GM18907 (cell line): ENCODE measurements at regions not wholly inside any gene's neighbourhood (a gene's known extent, or its start where the extent isn't known, plus 50 kb on each side); places are given as distances from the start of the nearest gene placed in this dataset.

ENCODE experiments used
- ATAC-seq: cut with Tn5 transposase; IDR thresholded peaks from one replicate; pipeline ENCODE4 v1.9.1; 2021; ENCODE audit warnings: mild to moderate bottlenecking, moderate library complexity; ENCODE audit not compliant: unreplicated experiment

- no peak for ATAC-seq
Measured at GRCh38 chr7:50209461-50210135, 94.9 kb upstream of the IKZF1 start.

- ATAC-seq: no peak
Measured at GRCh38 chr7:50208378-50208982, 96.0 kb upstream of the IKZF1 start.

- ATAC-seq: no peak
Measured at GRCh38 chr7:50207686-50208255, 96.7 kb upstream of the IKZF1 start.

GRCh38 chr7:50207251-50207564 lies 97.3 kb upstream of the IKZF1 start:
- no peak for ATAC-seq

GRCh38 chr7:50206453-50207250 lies 97.9 kb upstream of the IKZF1 start:
- no peak for ATAC-seq

GRCh38 chr7:50205011-50205410 lies 99.5 kb upstream of the IKZF1 start:
- ATAC-seq: peak; percentile 7

- ATAC-seq: no peak
Measured at GRCh38 chr7:50204581-50204980, 99.9 kb upstream of the IKZF1 start.

GRCh38 chr7:50203521-50203920 lies 101.0 kb upstream of the IKZF1 start:
- no peak for ATAC-seq

GRCh38 chr7:50202052-50202555 lies 102.4 kb upstream of the IKZF1 start:
- ATAC-seq: no peak

GRCh38 chr7:50199824-50200223 lies 104.7 kb upstream of the IKZF1 start:
- ATAC-seq: no peak

- peak; percentile 96 for ATAC-seq
Measured at GRCh38 chr7:50197549-50197948, 104.5 kb upstream of the ZPBP start.

- ATAC-seq: no peak
Measured at GRCh38 chr7:50196719-50197118, 103.7 kb upstream of the ZPBP start.

GRCh38 chr7:50190776-50191175 lies 97.7 kb upstream of the ZPBP start:
- ATAC-seq: no peak

GRCh38 chr7:50189371-50189770 lies 96.3 kb upstream of the ZPBP start:
- ATAC-seq: no peak

- no peak for ATAC-seq
Measured at GRCh38 chr7:50185951-50186682, 93.1 kb upstream of the ZPBP start.

GRCh38 chr7:50185208-50185607 lies 92.2 kb upstream of the ZPBP start:
- no peak for ATAC-seq

GRCh38 chr7:50184271-50184990 lies 91.4 kb upstream of the ZPBP start:
- no peak for ATAC-seq

GRCh38 chr7:50182759-50183158 lies 89.7 kb upstream of the ZPBP start:
- ATAC-seq: no peak

GRCh38 chr7:50181081-50181480 lies 88.0 kb upstream of the ZPBP start:
- ATAC-seq: no peak

- ATAC-seq: no peak
Measured at GRCh38 chr7:50178166-50178565, 85.1 kb upstream of the ZPBP start.
